ENCODE measurements at regions not wholly inside any gene's neighbourhood (a gene's known extent, or its start where the extent isn't known, plus 50 kb on each side); places are given as distances from the start of the nearest gene placed in this dataset.

GRCh38 chr2:160632084-160632975, 138.7 kb upstream of the RBMS1 start:
- no peak for DNase-seq

- DNase-seq, result no peak
Observed at GRCh38 chr2:160634436-160634835, 140.8 kb upstream of the RBMS1 start.

- no peak for DNase-seq
Observed at GRCh38 chr2:160635488-160635887, 141.9 kb upstream of the RBMS1 start.

GRCh38 chr2:160639472-160639871, 145.9 kb upstream of the RBMS1 start:
- no peak for DNase-seq

GRCh38 chr2:160646684-160647444, 153.3 kb upstream of the RBMS1 start:
- no peak for DNase-seq

- no peak for DNase-seq
Observed at GRCh38 chr2:160647967-160648685, 154.5 kb upstream of the RBMS1 start.

- no peak for DNase-seq
Observed at GRCh38 chr2:160649698-160650097, 156.1 kb upstream of the RBMS1 start.

GRCh38 chr2:160650196-160651118, 156.8 kb upstream of the RBMS1 start:
- no peak for DNase-seq

- no peak for DNase-seq
Observed at GRCh38 chr2:160651416-160652200, 158.0 kb upstream of the RBMS1 start.

- DNase-seq, result peak; percentile 45
Observed at GRCh38 chr2:160652236-160652635, 158.6 kb upstream of the RBMS1 start.

- DNase-seq, result no peak
Observed at GRCh38 chr2:160657196-160657595, 163.6 kb upstream of the RBMS1 start.

GRCh38 chr2:160658851-160659250, 165.2 kb upstream of the RBMS1 start:
- DNase-seq, result no peak

- no peak for DNase-seq
Observed at GRCh38 chr2:160660741-160661140, 167.1 kb upstream of the RBMS1 start.

- no peak for DNase-seq
Observed at GRCh38 chr2:160664603-160665140, 171.1 kb upstream of the RBMS1 start.

GRCh38 chr2:160666154-160667060, 172.8 kb upstream of the RBMS1 start:
- DNase-seq, result no peak

GRCh38 chr2:160667811-160668210, 174.2 kb upstream of the RBMS1 start:
- DNase-seq, result no peak

- no peak for DNase-seq
Observed at GRCh38 chr2:160670618-160671017, 177.0 kb upstream of the RBMS1 start.

- DNase-seq, result no peak
Observed at GRCh38 chr2:160672211-160672610, 178.6 kb upstream of the RBMS1 start.

- DNase-seq, result no peak
Observed at GRCh38 chr2:160674146-160674750, 180.6 kb upstream of the RBMS1 start.

All from T-helper 9 cell (primary cell).